ENCODE measurements at regions not wholly inside any gene's neighbourhood (a gene's known extent, or its start where the extent isn't known, plus 50 kb on each side); places are given as distances from the start of the nearest gene placed in this dataset.

DNA sequence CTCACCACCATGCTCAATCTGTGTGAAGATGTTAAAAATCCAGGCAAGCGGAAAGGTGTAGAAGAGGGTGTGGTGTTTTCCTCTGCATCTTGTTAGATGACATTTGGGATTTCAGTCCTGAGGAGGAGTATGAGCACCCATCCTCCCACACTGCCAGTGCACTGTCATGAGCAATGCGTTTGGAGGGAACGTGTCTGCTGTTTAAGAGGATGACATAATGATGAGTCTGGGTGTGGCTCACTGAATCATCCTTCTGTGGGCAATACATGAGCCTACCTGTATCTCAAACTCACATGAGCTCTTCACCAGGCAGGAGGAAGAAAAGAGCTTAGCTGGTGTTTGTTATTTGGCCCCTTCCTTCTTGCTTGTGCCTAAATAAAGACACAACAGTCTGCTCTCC, 67.9 kb upstream of the ARX start:
- TF ChIP-seq ZFX (IDR thresholded peaks at IDR 0.05): no peak
- TF ChIP-seq, protein P1, sequence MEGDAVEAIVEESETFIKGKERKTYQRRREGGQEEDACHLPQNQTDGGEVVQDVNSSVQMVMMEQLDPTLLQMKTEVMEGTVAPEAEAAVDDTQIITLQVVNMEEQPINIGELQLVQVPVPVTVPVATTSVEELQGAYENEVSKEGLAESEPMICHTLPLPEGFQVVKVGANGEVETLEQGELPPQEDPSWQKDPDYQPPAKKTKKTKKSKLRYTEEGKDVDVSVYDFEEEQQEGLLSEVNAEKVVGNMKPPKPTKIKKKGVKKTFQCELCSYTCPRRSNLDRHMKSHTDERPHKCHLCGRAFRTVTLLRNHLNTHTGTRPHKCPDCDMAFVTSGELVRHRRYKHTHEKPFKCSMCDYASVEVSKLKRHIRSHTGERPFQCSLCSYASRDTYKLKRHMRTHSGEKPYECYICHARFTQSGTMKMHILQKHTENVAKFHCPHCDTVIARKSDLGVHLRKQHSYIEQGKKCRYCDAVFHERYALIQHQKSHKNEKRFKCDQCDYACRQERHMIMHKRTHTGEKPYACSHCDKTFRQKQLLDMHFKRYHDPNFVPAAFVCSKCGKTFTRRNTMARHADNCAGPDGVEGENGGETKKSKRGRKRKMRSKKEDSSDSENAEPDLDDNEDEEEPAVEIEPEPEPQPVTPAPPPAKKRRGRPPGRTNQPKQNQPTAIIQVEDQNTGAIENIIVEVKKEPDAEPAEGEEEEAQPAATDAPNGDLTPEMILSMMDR (conservative IDR thresholded peaks at IDR 0.05): no peak

DNA sequence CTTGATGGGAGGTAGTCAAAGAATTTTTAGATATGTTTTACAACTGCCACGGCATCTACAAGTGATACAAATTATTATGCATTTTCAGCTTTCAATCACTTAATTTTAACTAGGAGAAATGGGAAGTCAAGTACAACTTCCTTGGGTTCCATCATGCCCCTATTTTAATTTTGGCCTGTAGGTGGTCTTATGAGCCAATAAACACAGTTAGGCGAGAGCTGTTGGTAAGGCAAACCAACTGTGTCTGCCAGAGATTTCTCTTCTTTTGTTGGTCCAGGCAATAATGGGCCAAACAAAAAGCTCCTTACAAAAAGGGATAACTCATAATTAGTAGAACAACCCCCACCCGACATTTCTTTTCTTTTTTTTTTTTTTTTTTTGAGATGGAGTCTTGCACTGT, 63.3 kb upstream of the ARX start:
- no peak for TF ChIP-seq ZFX (IDR thresholded peaks at IDR 0.05)
- TF ChIP-seq, protein P1 (conservative IDR thresholded peaks at IDR 0.05): no peak
- no peak overlapping the region for H3K27ac ChIP-seq

More for the DNA sequence above, 67.9 kb upstream of the ARX start:
- no peak overlapping the region for H3K27ac ChIP-seq

DNA sequence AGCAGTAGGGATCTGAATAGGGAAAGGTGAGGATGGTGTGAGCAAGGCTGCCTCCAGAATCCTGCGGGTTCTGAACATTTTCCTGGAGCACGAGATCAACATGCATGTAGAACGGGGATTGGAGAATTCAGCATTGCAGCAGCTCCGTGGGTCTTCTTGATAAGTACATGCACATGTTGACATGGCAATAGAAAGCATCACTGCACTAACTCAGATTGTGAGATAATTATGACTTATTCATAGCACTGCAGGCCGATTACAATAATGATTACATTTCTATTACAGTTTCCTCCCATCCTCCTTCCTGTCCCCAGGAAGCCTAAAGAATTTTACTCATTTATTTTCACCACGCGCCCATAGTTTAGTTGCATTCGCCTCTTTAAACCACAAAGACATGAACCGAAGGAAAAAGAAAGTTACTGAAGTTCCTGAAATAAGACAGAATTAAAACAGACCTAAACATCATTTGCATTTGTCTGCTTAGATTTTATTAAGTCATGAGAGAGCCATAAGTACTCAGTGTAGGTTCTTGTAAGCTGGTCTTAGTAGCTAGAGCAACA, 61.3 kb upstream of the ARX start:
- no peak overlapping the region for H3K27ac ChIP-seq

DNA sequence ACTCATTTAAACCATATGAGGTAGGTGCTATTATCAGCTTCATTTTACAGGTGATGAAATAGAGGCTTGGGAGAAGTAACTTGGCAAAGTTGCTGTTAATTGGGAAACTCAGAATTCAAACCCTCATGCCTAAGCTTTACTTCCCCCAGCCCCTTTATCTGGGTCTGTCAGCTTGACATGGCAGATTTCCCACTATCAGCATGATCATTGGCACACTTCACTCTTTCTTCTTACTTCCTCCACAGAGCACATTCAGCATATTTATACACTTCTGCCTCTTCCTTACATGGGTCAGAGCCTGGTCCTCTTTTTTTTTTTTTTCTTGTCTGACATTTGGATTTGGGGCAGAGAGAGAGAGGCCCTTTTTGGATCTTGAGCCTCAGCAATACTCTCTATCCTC, 56.5 kb upstream of the ARX start:
- H3K27ac ChIP-seq: no peak overlapping the region
- TF ChIP-seq, protein P1 (conservative IDR thresholded peaks at IDR 0.05): no peak
- TF ChIP-seq ZFX (IDR thresholded peaks at IDR 0.05): no peak

More for the DNA sequence above, 61.3 kb upstream of the ARX start:
- no peak for TF ChIP-seq ZFX (IDR thresholded peaks at IDR 0.05)
- TF ChIP-seq, protein P1 (conservative IDR thresholded peaks at IDR 0.05): no peak

DNA sequence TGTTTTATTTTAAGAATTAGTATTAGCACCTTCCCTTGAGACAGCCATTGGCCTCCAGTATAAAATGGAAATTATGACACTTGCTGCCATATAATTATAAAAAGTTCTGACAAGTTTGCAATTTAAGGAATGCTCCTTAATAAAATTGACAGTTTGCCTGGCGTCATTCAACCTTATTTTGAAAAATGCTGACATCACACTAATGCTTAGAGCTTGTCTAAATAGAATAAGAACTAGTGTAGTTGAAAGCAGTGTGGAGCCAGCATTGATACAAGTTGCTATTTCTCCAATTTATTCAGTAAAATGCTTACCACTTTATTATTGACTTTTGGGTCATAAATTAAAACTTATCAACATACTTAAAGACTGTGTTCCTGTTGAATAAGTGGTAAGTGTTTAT, 54.3 kb upstream of the ARX start:
- no peak overlapping the region for H3K27ac ChIP-seq
- TF ChIP-seq, protein P1 (conservative IDR thresholded peaks at IDR 0.05): no peak
- no peak for TF ChIP-seq ZFX (IDR thresholded peaks at IDR 0.05)

DNA sequence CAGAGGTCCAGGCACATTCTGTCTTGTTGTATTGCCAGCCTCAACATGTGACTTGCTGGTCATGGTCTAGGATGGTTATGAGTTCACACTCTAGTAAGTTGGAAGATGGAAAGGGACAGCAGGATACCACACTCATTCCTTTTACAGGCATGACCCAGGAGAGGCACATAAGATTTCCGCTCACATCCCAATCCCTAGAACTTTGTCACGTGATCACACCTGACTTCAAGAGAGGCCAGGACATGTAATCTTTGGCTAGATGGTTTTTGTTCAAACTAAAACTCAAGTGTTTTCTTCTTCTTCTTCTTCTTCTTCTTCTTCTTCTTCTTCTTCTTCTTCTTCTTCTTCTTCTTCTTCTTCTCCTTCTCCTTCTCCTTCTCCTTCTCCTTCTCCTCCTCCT, 53.4 kb upstream of the ARX start:
- TF ChIP-seq, protein P1 (conservative IDR thresholded peaks at IDR 0.05): no peak
- TF ChIP-seq ZFX (IDR thresholded peaks at IDR 0.05): no peak
- H3K27ac ChIP-seq: no peak overlapping the region

DNA sequence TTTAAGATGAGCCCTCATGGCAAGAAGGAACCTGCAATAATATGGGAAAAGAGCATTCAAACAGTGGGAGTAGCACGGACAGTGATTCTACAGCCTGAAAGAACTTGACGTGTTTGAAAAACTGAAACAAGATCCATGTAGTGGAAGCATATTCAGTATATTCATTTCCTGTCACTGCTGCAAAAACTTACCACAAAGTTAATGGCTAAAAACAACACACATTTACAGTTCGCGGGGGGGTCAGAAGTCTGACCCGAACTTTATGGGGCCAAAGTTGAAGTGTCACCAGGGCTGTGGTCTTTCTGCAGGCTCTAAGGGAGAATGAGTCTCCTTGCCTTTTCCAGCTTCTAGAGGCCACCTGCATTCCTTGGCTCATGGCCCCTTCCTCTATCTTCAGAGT, 52.6 kb upstream of the ARX start:
- TF ChIP-seq, protein P1 (conservative IDR thresholded peaks at IDR 0.05): no peak
- no peak for TF ChIP-seq ZFX (IDR thresholded peaks at IDR 0.05)
- H3K27ac ChIP-seq: no peak overlapping the region
